ENCODE measurements at regions not wholly inside any gene's neighbourhood (a gene's known extent, or its start where the extent isn't known, plus 50 kb on each side); places are given as distances from the start of the nearest gene placed in this dataset.

GRCh38 chr2:217749008-217749407, 253.8 kb downstream of the TNS1 start:
- no peak overlapping the region for H3K4me2 ChIP-seq (ENCODE audit: low read length)
- H4K5ac ChIP-seq (ENCODE audit: low read length), result no peak overlapping the region
- H2AK5ac ChIP-seq (ENCODE audit: low read length), result no peak overlapping the region
- no peak overlapping the region for H2BK120ac ChIP-seq (ENCODE audit: low read depth, low read length)
- no peaks in the 10 kb centered on the region for H3K79me2 ChIP-seq (ENCODE audit: control insufficient read depth, insufficient read depth, low read length)
- H3K27ac ChIP-seq (ENCODE audit: low read depth, low read length), result no peak overlapping the region
- no peak overlapping the region for H3K18ac ChIP-seq (ENCODE audit: low read length)
- no peak overlapping the region for H2BK5ac ChIP-seq (ENCODE audit: low read length)
- no peak overlapping the region for H3K4me3 ChIP-seq (ENCODE audit: low read length)
- no peak overlapping the region for H2BK15ac ChIP-seq (replicated peaks; ENCODE audit: low read depth)
- no peaks in the 10 kb centered on the region for H3K79me1 ChIP-seq (ENCODE audit: low read length)
- H3K36me3 ChIP-seq (ENCODE audit: control insufficient read depth, insufficient read depth, low read length), result no peaks in the 10 kb centered on the region
- no peaks in the 10 kb centered on the region for H3K27me3 ChIP-seq (ENCODE audit: insufficient read depth, low read length, poor library complexity)
- H3K9ac ChIP-seq (ENCODE audit: low read length), result no peak overlapping the region
- H3K23ac ChIP-seq (ENCODE audit: low read length), result no peak overlapping the region
- no peak overlapping the region for H3K56ac ChIP-seq (ENCODE audit: low read length)
- no peak for DNase-seq
- H4K8ac ChIP-seq (ENCODE audit: low read depth, low read length), result no peak overlapping the region
- no peaks in the 10 kb centered on the region for H3K4me1 ChIP-seq (ENCODE audit: control insufficient read depth, low read depth, low read length)
- no peak overlapping the region for H3K4ac ChIP-seq (ENCODE audit: low read depth, low read length)
- no CpG with 5 or more reads among the region's 5 CpGs for WGBS (ENCODE audit: extremely low coverage, insufficient coverage, low lambda C conversion rate)

GRCh38 chr2:217746808-217747207, 256.0 kb downstream of the TNS1 start:
- H3K23ac ChIP-seq (ENCODE audit: low read length), result no peak overlapping the region
- H3K56ac ChIP-seq (ENCODE audit: low read length), result no peak overlapping the region
- no peak overlapping the region for H4K5ac ChIP-seq (ENCODE audit: low read length)
- no peak overlapping the region for H3K27ac ChIP-seq (ENCODE audit: low read depth, low read length)
- H2BK120ac ChIP-seq (ENCODE audit: low read depth, low read length), result no peak overlapping the region
- H3K4me1 ChIP-seq (ENCODE audit: control insufficient read depth, low read depth, low read length), result no peaks in the 10 kb centered on the region
- H4K8ac ChIP-seq (ENCODE audit: low read depth, low read length), result no peak overlapping the region
- H3K9ac ChIP-seq (ENCODE audit: low read length), result no peak overlapping the region
- H3K4me3 ChIP-seq (ENCODE audit: low read length), result no peak overlapping the region
- H2BK5ac ChIP-seq (ENCODE audit: low read length), result no peak overlapping the region
- no peak for DNase-seq
- no peak overlapping the region for H3K18ac ChIP-seq (ENCODE audit: low read length)
- no peaks in the 10 kb centered on the region for H3K79me2 ChIP-seq (ENCODE audit: control insufficient read depth, insufficient read depth, low read length)
- no peaks in the 10 kb centered on the region for H3K27me3 ChIP-seq (ENCODE audit: insufficient read depth, low read length, poor library complexity)
- H3K4ac ChIP-seq (ENCODE audit: low read depth, low read length), result no peak overlapping the region
- no peaks in the 10 kb centered on the region for H3K79me1 ChIP-seq (ENCODE audit: low read length)
- no CpG with 5 or more reads among the region's 3 CpGs for WGBS (ENCODE audit: extremely low coverage, insufficient coverage, low lambda C conversion rate)
- no peak overlapping the region for H2BK15ac ChIP-seq (replicated peaks; ENCODE audit: low read depth)
- H2AK5ac ChIP-seq (ENCODE audit: low read length), result no peak overlapping the region
- no peak overlapping the region for H3K4me2 ChIP-seq (ENCODE audit: low read length)
- no peaks in the 10 kb centered on the region for H3K36me3 ChIP-seq (ENCODE audit: control insufficient read depth, insufficient read depth, low read length)

- DNase-seq, result no peak
- WGBS (ENCODE audit: extremely low coverage, insufficient coverage, low lambda C conversion rate), result no CpG with 5 or more reads among the region's 6 CpGs
- no peak overlapping the region for H2BK5ac ChIP-seq (ENCODE audit: low read length)
These were observed 258.6 kb downstream of the TNS1 start for GRCh38 chr2:217743966-217744761.

GRCh38 chr2:217743407-217743806, 259.4 kb downstream of the TNS1 start:
- Histone ChIP-seq H4K5ac (ENCODE audit: low read length) (no peak overlapping the region), H3K79me2 (ENCODE audit: control insufficient read depth, insufficient read depth, low read length) (no peaks in the 10 kb centered on the region), H3K18ac (ENCODE audit: low read length) (no peak overlapping the region), H3K4me1 (ENCODE audit: control insufficient read depth, low read depth, low read length) (no peaks in the 10 kb centered on the region), H4K8ac (ENCODE audit: low read depth, low read length) (no peak overlapping the region), H3K27ac (ENCODE audit: low read depth, low read length) (no peak overlapping the region), H3K79me1 (ENCODE audit: low read length) (no peaks in the 10 kb centered on the region), H2AK5ac (ENCODE audit: low read length) (no peak overlapping the region), H3K56ac (ENCODE audit: low read length) (no peak overlapping the region), H2BK5ac (ENCODE audit: low read length) (no peak overlapping the region), H3K9ac (ENCODE audit: low read length) (no peak overlapping the region), H2BK120ac (ENCODE audit: low read depth, low read length) (no peak overlapping the region), H3K4me3 (ENCODE audit: low read length) (no peak overlapping the region), H3K27me3 (ENCODE audit: insufficient read depth, low read length, poor library complexity) (no peaks in the 10 kb centered on the region), H3K23ac (ENCODE audit: low read length) (no peak overlapping the region), H3K4me2 (ENCODE audit: low read length) (no peak overlapping the region), H3K4ac (ENCODE audit: low read depth, low read length) (no peak overlapping the region), H3K36me3 (ENCODE audit: control insufficient read depth, insufficient read depth, low read length) (no peaks in the 10 kb centered on the region), H2BK15ac (replicated peaks; ENCODE audit: low read depth) (no peak overlapping the region)
- no peak for DNase-seq
- no CpG with 5 or more reads among the region's 2 CpGs for WGBS (ENCODE audit: extremely low coverage, insufficient coverage, low lambda C conversion rate)

More at GRCh38 chr2:217743966-217744761, 258.6 kb downstream of the TNS1 start:
- no peak overlapping the region for H2AK5ac ChIP-seq (ENCODE audit: low read length)
- H3K56ac ChIP-seq (ENCODE audit: low read length), result no peak overlapping the region
- no peak overlapping the region for H3K18ac ChIP-seq (ENCODE audit: low read length)
- no peak overlapping the region for H3K23ac ChIP-seq (ENCODE audit: low read length)
- no peak overlapping the region for H3K4me2 ChIP-seq (ENCODE audit: low read length)
- no peaks in the 10 kb centered on the region for H3K36me3 ChIP-seq (ENCODE audit: control insufficient read depth, insufficient read depth, low read length)
- H3K9ac ChIP-seq (ENCODE audit: low read length), result no peak overlapping the region
- no peaks in the 10 kb centered on the region for H3K27me3 ChIP-seq (ENCODE audit: insufficient read depth, low read length, poor library complexity)
- H4K8ac ChIP-seq (ENCODE audit: low read depth, low read length), result no peak overlapping the region
- H2BK15ac ChIP-seq (replicated peaks; ENCODE audit: low read depth), result no peak overlapping the region
- no peaks in the 10 kb centered on the region for H3K79me2 ChIP-seq (ENCODE audit: control insufficient read depth, insufficient read depth, low read length)
- H2BK120ac ChIP-seq (ENCODE audit: low read depth, low read length), result no peak overlapping the region
- H3K27ac ChIP-seq (ENCODE audit: low read depth, low read length), result no peak overlapping the region
- no peaks in the 10 kb centered on the region for H3K79me1 ChIP-seq (ENCODE audit: low read length)
- no peaks in the 10 kb centered on the region for H3K4me1 ChIP-seq (ENCODE audit: control insufficient read depth, low read depth, low read length)
- H4K5ac ChIP-seq (ENCODE audit: low read length), result no peak overlapping the region
- H3K4ac ChIP-seq (ENCODE audit: low read depth, low read length), result no peak overlapping the region
- H3K4me3 ChIP-seq (ENCODE audit: low read length), result no peak overlapping the region

GRCh38 chr2:217742841-217743240, 260.0 kb downstream of the TNS1 start:
- no peak for DNase-seq

GRCh38 chr2:217742276-217742675, 260.5 kb downstream of the TNS1 start:
- DNase-seq, result no peak
- H2AK5ac ChIP-seq (ENCODE audit: low read length), result no peak overlapping the region
- H3K79me1 ChIP-seq (ENCODE audit: low read length), result no peaks in the 10 kb centered on the region
- no peak overlapping the region for H4K5ac ChIP-seq (ENCODE audit: low read length)
- H3K23ac ChIP-seq (ENCODE audit: low read length), result no peak overlapping the region
- no peaks in the 10 kb centered on the region for H3K27me3 ChIP-seq (ENCODE audit: insufficient read depth, low read length, poor library complexity)
- no peaks in the 10 kb centered on the region for H3K4me1 ChIP-seq (ENCODE audit: control insufficient read depth, low read depth, low read length)
- no peak overlapping the region for H2BK15ac ChIP-seq (replicated peaks; ENCODE audit: low read depth)
- no peak overlapping the region for H3K4ac ChIP-seq (ENCODE audit: low read depth, low read length)
- H3K4me3 ChIP-seq (ENCODE audit: low read length), result no peak overlapping the region
- no peak overlapping the region for H4K8ac ChIP-seq (ENCODE audit: low read depth, low read length)
- no peaks in the 10 kb centered on the region for H3K79me2 ChIP-seq (ENCODE audit: control insufficient read depth, insufficient read depth, low read length)
- no peak overlapping the region for H3K18ac ChIP-seq (ENCODE audit: low read length)
- no peak overlapping the region for H3K4me2 ChIP-seq (ENCODE audit: low read length)
- H2BK5ac ChIP-seq (ENCODE audit: low read length), result no peak overlapping the region
- WGBS (ENCODE audit: extremely low coverage, insufficient coverage, low lambda C conversion rate), result no CpG with 5 or more reads among the region's 4 CpGs
- H3K9ac ChIP-seq (ENCODE audit: low read length), result no peak overlapping the region
- H3K36me3 ChIP-seq (ENCODE audit: control insufficient read depth, insufficient read depth, low read length), result no peaks in the 10 kb centered on the region
- H3K27ac ChIP-seq (ENCODE audit: low read depth, low read length), result no peak overlapping the region
- no peak overlapping the region for H2BK120ac ChIP-seq (ENCODE audit: low read depth, low read length)
- no peak overlapping the region for H3K56ac ChIP-seq (ENCODE audit: low read length)

More at GRCh38 chr2:217742841-217743240, 260.0 kb downstream of the TNS1 start:
- no peak overlapping the region for H2BK120ac ChIP-seq (ENCODE audit: low read depth, low read length)
- H4K8ac ChIP-seq (ENCODE audit: low read depth, low read length), result no peak overlapping the region
- no peaks in the 10 kb centered on the region for H3K36me3 ChIP-seq (ENCODE audit: control insufficient read depth, insufficient read depth, low read length)
- no peak overlapping the region for H3K18ac ChIP-seq (ENCODE audit: low read length)
- no peak overlapping the region for H2BK15ac ChIP-seq (replicated peaks; ENCODE audit: low read depth)
- no peaks in the 10 kb centered on the region for H3K27me3 ChIP-seq (ENCODE audit: insufficient read depth, low read length, poor library complexity)
- H3K4ac ChIP-seq (ENCODE audit: low read depth, low read length), result no peak overlapping the region
- no peak overlapping the region for H3K9ac ChIP-seq (ENCODE audit: low read length)
- H3K4me3 ChIP-seq (ENCODE audit: low read length), result no peak overlapping the region
- no CpG with 5 or more reads among the region's 5 CpGs for WGBS (ENCODE audit: extremely low coverage, insufficient coverage, low lambda C conversion rate)
- H2AK5ac ChIP-seq (ENCODE audit: low read length), result no peak overlapping the region
- H3K79me1 ChIP-seq (ENCODE audit: low read length), result no peaks in the 10 kb centered on the region
- H2BK5ac ChIP-seq (ENCODE audit: low read length), result no peak overlapping the region
- H3K4me1 ChIP-seq (ENCODE audit: control insufficient read depth, low read depth, low read length), result no peaks in the 10 kb centered on the region
- no peak overlapping the region for H3K23ac ChIP-seq (ENCODE audit: low read length)
- no peak overlapping the region for H3K4me2 ChIP-seq (ENCODE audit: low read length)
- no peak overlapping the region for H3K27ac ChIP-seq (ENCODE audit: low read depth, low read length)
- no peak overlapping the region for H4K5ac ChIP-seq (ENCODE audit: low read length)
- no peak overlapping the region for H3K56ac ChIP-seq (ENCODE audit: low read length)
- H3K79me2 ChIP-seq (ENCODE audit: control insufficient read depth, insufficient read depth, low read length), result no peaks in the 10 kb centered on the region
